Right ventricle myocardium superior (tissue), 1 donor: ENCODE measurements at regions not wholly inside any gene's neighbourhood (a gene's known extent, or its start where the extent isn't known, plus 50 kb on each side); places are given as distances from the start of the nearest gene placed in this dataset.
"Not testable (repeated sequence)": the region's sequence is repeated elsewhere in the genome, so short reads cannot be mapped to it uniquely, and the experiment has no call there.

ENCODE experiments used
- ATAC-seq: fragments of 200-7000 bp; cut with Tn5 transposase; one replicate; pipeline ENCODE4 v1.9.1; 2020; ENCODE audit warnings: mild to moderate bottlenecking; ENCODE audit not compliant: poor library complexity
- DNase-seq: peaks from one replicate; pipeline ENCODE4 v3.0.0-alpha.2; 2020
- intact Hi-C: fragments of 100-400 bp; cut with DNase I; formaldehyde crosslinking; loops from one replicate; pipeline ENCODE4 v1.11.2; 2022
- donor health status: DM: no; HTN: yes; CAD: no; lungs with severe emphysema.

- ATAC-seq, DNase-seq, intact Hi-C loops: not testable (repeated sequence)
Observed at GRCh38 chr16:18725321-18725720, 64.8 kb downstream of the RPS15A start.

- intact Hi-C loops, ATAC-seq, DNase-seq: not testable (repeated sequence)
Observed at GRCh38 chr16:18719978-18720377, 70.2 kb downstream of the RPS15A start.

- ATAC-seq, DNase-seq, intact Hi-C loops: not testable (repeated sequence)
Observed at GRCh38 chr16:18712580-18712979, 77.6 kb downstream of the RPS15A start.

- ATAC-seq, DNase-seq, intact Hi-C loops: not testable (repeated sequence)
Observed at GRCh38 chr16:18710659-18711058, 79.5 kb downstream of the RPS15A start.

- DNase-seq, intact Hi-C loops, ATAC-seq: not testable (repeated sequence)
Observed at GRCh38 chr16:18701239-18701638, 88.9 kb downstream of the RPS15A start.

GRCh38 chr16:18696029-18696428, 94.1 kb downstream of the RPS15A start:
- ATAC-seq, intact Hi-C loops, DNase-seq: not testable (repeated sequence)

GRCh38 chr16:18686079-18686968, 103.8 kb downstream of the RPS15A start:
- DNase-seq, ATAC-seq, intact Hi-C loops: not testable (repeated sequence)

- intact Hi-C loops, ATAC-seq: not testable (repeated sequence)
- peak; percentile 24 for DNase-seq
Observed at GRCh38 chr16:18645784-18646183, 83.9 kb upstream of the NOMO2 start.

GRCh38 chr16:18636928-18637327, 75.0 kb upstream of the NOMO2 start:
- DNase-seq, ATAC-seq, intact Hi-C loops: not testable (repeated sequence)

- ATAC-seq, intact Hi-C loops, DNase-seq: not testable (repeated sequence)
Observed at GRCh38 chr16:18636148-18636547, 74.3 kb upstream of the NOMO2 start.

- DNase-seq, ATAC-seq, intact Hi-C loops: not testable (repeated sequence)
Observed at GRCh38 chr16:18634981-18635380, 73.1 kb upstream of the NOMO2 start.

- ATAC-seq, intact Hi-C loops, DNase-seq: not testable (repeated sequence)
Observed at GRCh38 chr16:18631713-18632112, 69.8 kb upstream of the NOMO2 start.

GRCh38 chr16:18616993-18617392, 55.1 kb upstream of the NOMO2 start:
- intact Hi-C loops, ATAC-seq, DNase-seq: not testable (repeated sequence)

GRCh38 chr16:18616137-18616755, 54.3 kb upstream of the NOMO2 start:
- intact Hi-C loops, DNase-seq, ATAC-seq: not testable (repeated sequence)
